ENCODE measurements at regions not wholly inside any gene's neighbourhood (a gene's known extent, or its start where the extent isn't known, plus 50 kb on each side); places are given as distances from the start of the nearest gene placed in this dataset.

- Histone ChIP-seq H3K9me3 (replicated peaks; ENCODE audit: control insufficient read depth, insufficient read depth, low read length) (no peaks in the 10 kb centered on the region), H3K27ac (ENCODE audit: control insufficient read depth, insufficient read depth) (no peak overlapping the region), H3K4me2 (ENCODE audit: control insufficient read depth, insufficient read depth) (no peak overlapping the region), H3K36me3 (ENCODE audit: control insufficient read depth in 2 of 2, insufficient read depth in 2 of 2, low read length in 1 of 2) (no peaks in the 10 kb centered on the region), H3K4me1 (ENCODE audit: control insufficient read depth, insufficient read depth, low read length) (no peaks in the 10 kb centered on the region), H2AFZ (ENCODE audit: control insufficient read depth, low read depth, low read length) (no peak overlapping the region), H3K27me3 (replicated peaks in 1 of 2; ENCODE audit: control insufficient read depth in 2 of 2, insufficient read depth in 2 of 2, low read length in 1 of 2) (no peaks in the 10 kb centered on the region), H4K20me1 (ENCODE audit: control insufficient read depth, insufficient read depth) (no peaks in the 10 kb centered on the region), H3K79me2 (ENCODE audit: control insufficient read depth, insufficient read depth, low read length) (no peaks in the 10 kb centered on the region), H3K9ac (ENCODE audit: control insufficient read depth, insufficient read depth, low read length) (no peak overlapping the region), H3K4me3 (no peak overlapping the region)
- in situ Hi-C loops (cut with MboI) (no loop called here), intact Hi-C loops (cut with micrococcal nuclease; ENCODE audit: unreplicated experiment) (loop anchor here (5.0 kb wide), 1 partner anchor 48 kb away; no protein-coding TSS in a partner anchor)
- 1% methylated on average over 5 of the region's 5 CpGs for WGBS (ENCODE audit: insufficient coverage, insufficient replicate concordance, low lambda C conversion rate, missing lambda C conversion rate)
- no peak for ATAC-seq
- TF ChIP-seq BACH1 (IDR thresholded peaks at IDR 0.05; ENCODE audit: borderline replicate concordance) (no peak), STAT3 (IDR thresholded peaks at IDR 0.05; ENCODE audit: low read depth, low read length) (no peak), ZNF622 (IDR thresholded peaks at IDR 0.05) (no peak)
- ChIA-PET CTCF (no interaction called here), POLR2A (no interaction called here), SMC1A (ENCODE audit: uncharacterized antibody, unreplicated experiment) (no interaction called here), RAD21 (ENCODE audit: unreplicated experiment) (no interaction called here)
- DNase-seq (ENCODE audit: low read depth, low spot score) = no peak
- no TSS peak for BruUV-seq (replicated peaks)
- FAIRE-seq = no peak
Measured at GRCh38 chr9:13580760-13581159, 301.3 kb upstream of the MPDZ start.

GRCh38 chr9:13580131-13580530, 300.6 kb upstream of the MPDZ start:
- no peak overlapping the region for H2AFZ ChIP-seq (ENCODE audit: control insufficient read depth, low read depth, low read length)
- 8% methylated on average over 3 of the region's 3 CpGs for WGBS (ENCODE audit: insufficient coverage, insufficient replicate concordance, low lambda C conversion rate, missing lambda C conversion rate)
- no peaks in the 10 kb centered on the region for H3K79me2 ChIP-seq (ENCODE audit: control insufficient read depth, insufficient read depth, low read length)
- no peak for TF ChIP-seq NFIC (IDR thresholded peaks at IDR 0.05; ENCODE audit: low read depth, low read length)
- TF ChIP-seq ZNF592 (IDR thresholded peaks at IDR 0.05) = no peak
- TF ChIP-seq ZNF274 (IDR thresholded peaks at IDR 0.05; ENCODE audit: insufficient read depth, insufficient read length) = no peak
- TF ChIP-seq NR2F1 (conservative IDR thresholded peaks at IDR 0.05) = no peak
- ATAC-seq (no peak), DNase-seq (ENCODE audit: low read depth, low spot score) (no peak), FAIRE-seq (no peak)
- H3K9me3 ChIP-seq (replicated peaks; ENCODE audit: control insufficient read depth, insufficient read depth, low read length) = no peaks in the 10 kb centered on the region
- no peaks in the 10 kb centered on the region for H4K20me1 ChIP-seq (ENCODE audit: control insufficient read depth, insufficient read depth)
- no TSS peak for BruUV-seq (replicated peaks)
- H3K4me1 ChIP-seq (ENCODE audit: control insufficient read depth, insufficient read depth, low read length) = no peaks in the 10 kb centered on the region
- ChIA-PET POLR2A (no interaction called here), RAD21 (ENCODE audit: unreplicated experiment) (no interaction called here), SMC1A (ENCODE audit: uncharacterized antibody, unreplicated experiment) (no interaction called here), CTCF (no interaction called here)
- no peak overlapping the region for H3K4me2 ChIP-seq (ENCODE audit: control insufficient read depth, insufficient read depth)
- no peaks in the 10 kb centered on the region for H3K36me3 ChIP-seq (ENCODE audit: control insufficient read depth in 2 of 2, insufficient read depth in 2 of 2, low read length in 1 of 2)
- no peak overlapping the region for H3K27ac ChIP-seq (ENCODE audit: control insufficient read depth, insufficient read depth)
- intact Hi-C loops (cut with micrococcal nuclease; ENCODE audit: unreplicated experiment) (loop anchor here (5.0 kb wide), 1 partner anchor 48 kb away; no protein-coding TSS in a partner anchor), in situ Hi-C loops (cut with MboI) (no loop called here)
- H3K9ac ChIP-seq (ENCODE audit: control insufficient read depth, insufficient read depth, low read length) = no peak overlapping the region
- H3K27me3 ChIP-seq (replicated peaks in 1 of 2; ENCODE audit: control insufficient read depth in 2 of 2, insufficient read depth in 2 of 2, low read length in 1 of 2) = no peaks in the 10 kb centered on the region
- H3K4me3 ChIP-seq = no peak overlapping the region
